Stimulated activated naive CD8-positive, alpha-beta T cell treated with anti-CD3 and anti-CD28 coated beads, Interleukin-15, Interleukin-2, amounts not matched to agents 100 ng/mL and 50 ng/mL, for 24 hours (primary cell): ENCODE measurements at regions not wholly inside any gene's neighbourhood (a gene's known extent, or its start where the extent isn't known, plus 50 kb on each side); places are given as distances from the start of the nearest gene placed in this dataset.

Source experiments
- H3K27ac Mint-ChIP-seq: one replicate; pipeline ENCODE4 v1.8.0; 2021; ENCODE audit warnings: mild to moderate bottlenecking, mixed read lengths
- H3K27me3 Mint-ChIP-seq: one replicate; pipeline ENCODE4 v1.8.0; 2021; ENCODE audit warnings: mixed read lengths
- H3K36me3 Mint-ChIP-seq: one replicate; pipeline ENCODE4 v1.8.0; 2021; ENCODE audit warnings: low read depth, mixed read lengths
- H3K4me1 Mint-ChIP-seq: one replicate; pipeline ENCODE4 v1.8.0; 2021; ENCODE audit warnings: low read depth, mixed read lengths
- H3K4me3 Mint-ChIP-seq: one replicate; pipeline ENCODE4 v1.8.0; 2021; ENCODE audit warnings: mild to moderate bottlenecking, mixed read lengths
- H3K9me3 Mint-ChIP-seq: one replicate; pipeline ENCODE4 v1.8.0; 2021; ENCODE audit warnings: mixed read lengths

DNA sequence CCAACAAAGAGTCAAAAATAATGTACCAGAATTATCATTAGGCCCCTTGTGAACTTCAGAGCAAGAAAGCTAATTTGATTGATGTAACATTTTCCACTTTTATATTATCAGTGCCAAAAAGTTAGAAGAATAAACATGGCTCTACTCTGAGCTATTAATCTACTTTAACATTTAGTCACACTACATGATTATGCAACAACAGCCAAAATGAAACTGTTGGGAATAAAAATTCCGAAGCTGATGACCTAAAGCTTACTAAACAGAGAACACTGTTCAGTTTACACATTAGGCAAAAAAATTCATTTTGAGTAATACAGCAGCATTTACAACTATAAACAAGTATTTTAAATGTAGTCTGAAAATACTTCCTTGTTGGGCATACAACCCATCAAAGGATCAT is 1134.1 kb downstream of the EPHA3 start:
- no peaks in the 10 kb centered on the region for H3K4me1 Mint-ChIP-seq
- H3K9me3 Mint-ChIP-seq: peaks cover 33% of the 10 kb centered on the region
- no peak overlapping the region for H3K4me3 Mint-ChIP-seq
- H3K36me3 Mint-ChIP-seq: no peaks in the 10 kb centered on the region
- H3K27me3 Mint-ChIP-seq: no peaks in the 10 kb centered on the region
- H3K27ac Mint-ChIP-seq: no peak overlapping the region

DNA sequence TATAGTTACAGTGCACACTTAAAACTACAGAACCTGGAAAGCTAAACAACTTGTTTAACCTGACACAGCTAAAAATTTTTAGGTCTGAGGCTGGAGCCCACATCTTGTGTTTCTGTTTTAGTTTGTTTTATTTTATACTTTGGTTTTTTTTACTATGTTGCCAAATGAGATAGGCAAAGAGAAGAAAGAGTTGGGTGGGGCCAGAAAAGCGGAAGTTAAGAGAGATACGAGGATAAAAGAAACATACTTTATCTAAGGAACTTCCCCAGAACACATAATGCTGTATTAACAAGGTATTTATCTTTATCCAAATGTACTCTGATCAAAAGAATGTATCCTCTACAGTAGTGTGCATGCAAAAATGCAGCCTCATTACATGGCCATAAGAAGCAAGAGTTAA is 1145.7 kb downstream of the EPHA3 start:
- Mint-ChIP-seq H3K27me3 (no peaks in the 10 kb centered on the region), H3K4me3 (no peak overlapping the region), H3K9me3 (peaks cover 7% of the 10 kb centered on the region), H3K27ac (no peak overlapping the region), H3K36me3 (no peaks in the 10 kb centered on the region), H3K4me1 (no peaks in the 10 kb centered on the region)

- H3K27me3 Mint-ChIP-seq: no peaks in the 10 kb centered on the region
- H3K27ac Mint-ChIP-seq: no peak overlapping the region
- no peaks in the 10 kb centered on the region for H3K4me1 Mint-ChIP-seq
- H3K36me3 Mint-ChIP-seq: no peaks in the 10 kb centered on the region
- no peak overlapping the region for H3K4me3 Mint-ChIP-seq
- peaks cover 7% of the 10 kb centered on the region for H3K9me3 Mint-ChIP-seq
Measured at GRCh38 chr3:90261481-90262433, 1154.3 kb downstream of the EPHA3 start.
